Muscle of leg (tissue), 3 donors: ENCODE measurements at regions not wholly inside any gene's neighbourhood (a gene's known extent, or its start where the extent isn't known, plus 50 kb on each side); places are given as distances from the start of the nearest gene placed in this dataset.

Experiments used
- DNase-seq: peaks from one replicate; pipeline ENCODE4 v3.0.0; 2013
- H3K27ac ChIP-seq: one replicate; pipeline ENCODE4 v1.5.1; 2013; ENCODE audit warnings: mild to moderate bottlenecking, low read length, control low read depth
- H3K27me3 ChIP-seq: one replicate; pipeline ENCODE4 v1.6.1; 2013; ENCODE audit warnings: low read length; ENCODE audit not compliant: control insufficient read depth, insufficient read depth
- H3K36me3 ChIP-seq: one replicate; pipeline ENCODE4 v1.6.1; 2013; ENCODE audit warnings: low read length; ENCODE audit not compliant: control insufficient read depth, insufficient read depth
- H3K4me1 ChIP-seq: one replicate; pipeline ENCODE4 v1.6.1; 2013; ENCODE audit warnings: low read length; ENCODE audit not compliant: control insufficient read depth, insufficient read depth
- H3K4me3 ChIP-seq: one replicate; pipeline ENCODE4 v1.5.1; 2013; ENCODE audit warnings: low read length, control low read depth
- H3K9me3 ChIP-seq: replicated peaks from 2 replicates; pipeline ENCODE4 v1.6.1; 2013; ENCODE audit warnings: low read depth, low read length; ENCODE audit not compliant: control insufficient read depth
- WGBS: methylation state at CpG from one replicate; pipeline ENCODE4 v1.1.5; 2013; ENCODE audit warnings: missing lambda C conversion rate; ENCODE audit not compliant: insufficient coverage; 5-methylcytosine and 5-hydroxymethylcytosine counted together

- H3K9me3 ChIP-seq = no peaks in the 10 kb centered on the region
- no peak overlapping the region for H3K27ac ChIP-seq
- 69% methylated on average over 2 of the region's 3 CpGs for WGBS
- H3K36me3 ChIP-seq = no peaks in the 10 kb centered on the region
- no peak for DNase-seq
- peaks cover 14% of the 10 kb centered on the region for H3K4me1 ChIP-seq
- peaks cover 50% of the 10 kb centered on the region for H3K27me3 ChIP-seq
- H3K4me3 ChIP-seq = no peak overlapping the region
Observed at GRCh38 chr11:134642206-134642605, 230.2 kb upstream of the B3GAT1 start.

GRCh38 chr11:134640971-134641968 is 229.2 kb upstream of the B3GAT1 start:
- DNase-seq = no peak
- Histone ChIP-seq H3K4me3 (no peak overlapping the region), H3K27ac (no peak overlapping the region), H3K27me3 (peaks cover 50% of the 10 kb centered on the region), H3K4me1 (peaks cover 14% of the 10 kb centered on the region), H3K36me3 (no peaks in the 10 kb centered on the region), H3K9me3 (no peaks in the 10 kb centered on the region)
- 81% methylated on average over 15 of the region's 17 CpGs for WGBS

- no peak for DNase-seq
- WGBS = 81% methylated on average over 5 of the region's 5 CpGs
- Histone ChIP-seq H3K4me1 (peaks cover 14% of the 10 kb centered on the region), H3K27ac (no peak overlapping the region), H3K9me3 (no peaks in the 10 kb centered on the region), H3K4me3 (no peak overlapping the region), H3K27me3 (peaks cover 45% of the 10 kb centered on the region), H3K36me3 (no peaks in the 10 kb centered on the region)
Observed at GRCh38 chr11:134640536-134640935, 228.5 kb upstream of the B3GAT1 start.

- Histone ChIP-seq H3K27me3 (peaks cover 40% of the 10 kb centered on the region), H3K4me3 (no peak overlapping the region), H3K4me1 (peaks cover 8% of the 10 kb centered on the region), H3K9me3 (no peaks in the 10 kb centered on the region), H3K27ac (no peak overlapping the region), H3K36me3 (no peaks in the 10 kb centered on the region)
- 80% methylated on average over 4 of the region's 15 CpGs for WGBS
- DNase-seq = no peak
Observed at GRCh38 chr11:134639586-134640330, 227.7 kb upstream of the B3GAT1 start.

- Histone ChIP-seq H3K4me3 (no peak overlapping the region), H3K27me3 (peaks cover 40% of the 10 kb centered on the region), H3K27ac (no peak overlapping the region), H3K36me3 (no peaks in the 10 kb centered on the region), H3K9me3 (no peaks in the 10 kb centered on the region), H3K4me1 (peaks cover 3% of the 10 kb centered on the region)
- peak; percentile 61 for DNase-seq
- 63% methylated on average over 9 of the region's 10 CpGs for WGBS
Observed at GRCh38 chr11:134638796-134639430, 226.9 kb upstream of the B3GAT1 start.

GRCh38 chr11:134637091-134638015 is 225.3 kb upstream of the B3GAT1 start:
- Histone ChIP-seq H3K27me3 (peaks cover 30% of the 10 kb centered on the region), H3K36me3 (no peaks in the 10 kb centered on the region), H3K9me3 (no peaks in the 10 kb centered on the region), H3K4me3 (no peak overlapping the region), H3K27ac (no peak overlapping the region), H3K4me1 (peaks cover 3% of the 10 kb centered on the region)
- 71% methylated on average over 7 of the region's 11 CpGs for WGBS
- no peak for DNase-seq

GRCh38 chr11:134636071-134636470 is 224.0 kb upstream of the B3GAT1 start:
- Histone ChIP-seq H3K4me1 (peaks cover 3% of the 10 kb centered on the region), H3K27ac (no peak overlapping the region), H3K9me3 (no peaks in the 10 kb centered on the region), H3K36me3 (no peaks in the 10 kb centered on the region), H3K4me3 (no peak overlapping the region), H3K27me3 (peaks cover 20% of the 10 kb centered on the region)
- WGBS = 48% methylated on average over 9 of the region's 12 CpGs
- DNase-seq = no peak

- DNase-seq = peak; percentile 41
- Histone ChIP-seq H3K4me1 (peaks cover 3% of the 10 kb centered on the region), H3K27me3 (peaks cover 16% of the 10 kb centered on the region), H3K27ac (no peak overlapping the region), H3K9me3 (no peaks in the 10 kb centered on the region), H3K36me3 (no peaks in the 10 kb centered on the region), H3K4me3 (no peak overlapping the region)
- 64% methylated on average over 13 of the region's 22 CpGs for WGBS
Observed at GRCh38 chr11:134634897-134635831, 223.1 kb upstream of the B3GAT1 start.
